Liver (tissue), 3 donors: ENCODE measurements at regions not wholly inside any gene's neighbourhood (a gene's known extent, or its start where the extent isn't known, plus 50 kb on each side); places are given as distances from the start of the nearest gene placed in this dataset.

Experiments
- RAD21 ChIP-seq, 2 donors: IDR thresholded peaks; 2 replicates each; pipeline ENCODE4 v1.6.1; 2016; ENCODE audit warnings: antibody characterized with exemption in 2 of 2, mild to moderate bottlenecking in 2 of 2
- TAF1 ChIP-seq: conservative IDR thresholded peaks from 2 replicates; pipeline ENCODE4 v1.6.1; 2016; ENCODE audit warnings: antibody characterized with exemption, mild to moderate bottlenecking
- TF ChIP-seq, protein P1 (sequence below): fragments of 150-350 bp; IDR thresholded peaks from 2 replicates; pipeline ENCODE4 v1.5.1; 2017; ENCODE audit warnings: improper control_type of control experiment, low read depth, low read length; ENCODE audit not compliant: missing input control
- TF ChIP-seq, protein P2 (sequence below): IDR thresholded peaks from 2 replicates; pipeline ENCODE4 v1.6.1; 2016; ENCODE audit warnings: antibody characterized with exemption, mild to moderate bottlenecking
- donor health status: healthy.
- donor health status: healthy.

DNA sequence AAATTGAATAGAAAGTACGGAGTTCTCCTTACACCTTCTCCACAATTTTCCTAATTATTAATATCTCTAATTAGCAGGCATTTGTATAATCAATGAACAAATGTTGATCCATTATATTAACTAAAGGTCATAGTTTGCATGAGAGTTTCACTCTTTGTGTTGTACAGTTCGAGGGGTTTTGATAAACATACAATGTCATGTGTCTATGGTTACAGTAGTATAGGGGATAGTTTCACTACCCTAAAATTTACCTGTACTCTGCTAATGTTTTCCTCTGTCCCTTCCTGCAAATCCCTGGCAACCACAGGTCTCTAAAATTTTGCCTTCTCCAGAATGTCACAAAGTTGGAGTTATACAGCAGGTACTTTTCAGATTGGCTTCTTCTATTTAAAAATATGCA is 1199.8 kb upstream of the GJE1 start:
- TF ChIP-seq, protein P1, sequence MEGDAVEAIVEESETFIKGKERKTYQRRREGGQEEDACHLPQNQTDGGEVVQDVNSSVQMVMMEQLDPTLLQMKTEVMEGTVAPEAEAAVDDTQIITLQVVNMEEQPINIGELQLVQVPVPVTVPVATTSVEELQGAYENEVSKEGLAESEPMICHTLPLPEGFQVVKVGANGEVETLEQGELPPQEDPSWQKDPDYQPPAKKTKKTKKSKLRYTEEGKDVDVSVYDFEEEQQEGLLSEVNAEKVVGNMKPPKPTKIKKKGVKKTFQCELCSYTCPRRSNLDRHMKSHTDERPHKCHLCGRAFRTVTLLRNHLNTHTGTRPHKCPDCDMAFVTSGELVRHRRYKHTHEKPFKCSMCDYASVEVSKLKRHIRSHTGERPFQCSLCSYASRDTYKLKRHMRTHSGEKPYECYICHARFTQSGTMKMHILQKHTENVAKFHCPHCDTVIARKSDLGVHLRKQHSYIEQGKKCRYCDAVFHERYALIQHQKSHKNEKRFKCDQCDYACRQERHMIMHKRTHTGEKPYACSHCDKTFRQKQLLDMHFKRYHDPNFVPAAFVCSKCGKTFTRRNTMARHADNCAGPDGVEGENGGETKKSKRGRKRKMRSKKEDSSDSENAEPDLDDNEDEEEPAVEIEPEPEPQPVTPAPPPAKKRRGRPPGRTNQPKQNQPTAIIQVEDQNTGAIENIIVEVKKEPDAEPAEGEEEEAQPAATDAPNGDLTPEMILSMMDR: no peak
- TF ChIP-seq RAD21 (IDR thresholded peaks at IDR 0.05) (no peak), TAF1 (no peak)
- TF ChIP-seq, protein P2, sequence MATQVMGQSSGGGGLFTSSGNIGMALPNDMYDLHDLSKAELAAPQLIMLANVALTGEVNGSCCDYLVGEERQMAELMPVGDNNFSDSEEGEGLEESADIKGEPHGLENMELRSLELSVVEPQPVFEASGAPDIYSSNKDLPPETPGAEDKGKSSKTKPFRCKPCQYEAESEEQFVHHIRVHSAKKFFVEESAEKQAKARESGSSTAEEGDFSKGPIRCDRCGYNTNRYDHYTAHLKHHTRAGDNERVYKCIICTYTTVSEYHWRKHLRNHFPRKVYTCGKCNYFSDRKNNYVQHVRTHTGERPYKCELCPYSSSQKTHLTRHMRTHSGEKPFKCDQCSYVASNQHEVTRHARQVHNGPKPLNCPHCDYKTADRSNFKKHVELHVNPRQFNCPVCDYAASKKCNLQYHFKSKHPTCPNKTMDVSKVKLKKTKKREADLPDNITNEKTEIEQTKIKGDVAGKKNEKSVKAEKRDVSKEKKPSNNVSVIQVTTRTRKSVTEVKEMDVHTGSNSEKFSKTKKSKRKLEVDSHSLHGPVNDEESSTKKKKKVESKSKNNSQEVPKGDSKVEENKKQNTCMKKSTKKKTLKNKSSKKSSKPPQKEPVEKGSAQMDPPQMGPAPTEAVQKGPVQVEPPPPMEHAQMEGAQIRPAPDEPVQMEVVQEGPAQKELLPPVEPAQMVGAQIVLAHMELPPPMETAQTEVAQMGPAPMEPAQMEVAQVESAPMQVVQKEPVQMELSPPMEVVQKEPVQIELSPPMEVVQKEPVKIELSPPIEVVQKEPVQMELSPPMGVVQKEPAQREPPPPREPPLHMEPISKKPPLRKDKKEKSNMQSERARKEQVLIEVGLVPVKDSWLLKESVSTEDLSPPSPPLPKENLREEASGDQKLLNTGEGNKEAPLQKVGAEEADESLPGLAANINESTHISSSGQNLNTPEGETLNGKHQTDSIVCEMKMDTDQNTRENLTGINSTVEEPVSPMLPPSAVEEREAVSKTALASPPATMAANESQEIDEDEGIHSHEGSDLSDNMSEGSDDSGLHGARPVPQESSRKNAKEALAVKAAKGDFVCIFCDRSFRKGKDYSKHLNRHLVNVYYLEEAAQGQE: no peak
